Gastroesophageal sphincter (tissue), 4 donors: ENCODE measurements at regions not wholly inside any gene's neighbourhood (a gene's known extent, or its start where the extent isn't known, plus 50 kb on each side); places are given as distances from the start of the nearest gene placed in this dataset.

ENCODE experiments used
- ATAC-seq: fragments of 150-250 bp; one replicate; pipeline ENCODE4 v1.9.1; 2016; ENCODE audit warnings: mild to moderate bottlenecking, moderate library complexity
- H3K27ac ChIP-seq, 4 donors: fragments of 200-600 bp; sonication (generic) in 3 of 4; 1 replicate in 3 of 4; 2 replicates in 1 of 4; pipeline ENCODE4 v1.5.1; 2016 to 2019
- H3K27me3 ChIP-seq: fragments of 200-600 bp; sonication (generic); one replicate; pipeline ENCODE4 v1.5.1; 2019
- H3K36me3 ChIP-seq, 2 donors: fragments of 200-600 bp; sonication (generic); one replicate each; pipeline ENCODE4 v1.5.1; 2019; ENCODE audit warnings: control low read depth in 1 of 2
- H3K4me1 ChIP-seq, 3 donors: fragments of 200-600 bp; sonication (generic); 1 replicate in 2 of 3; 2 replicates in 1 of 3; pipeline ENCODE4 v1.5.1; 2016 to 2019; ENCODE audit warnings: control low read depth in 2 of 3
- H3K4me3 ChIP-seq, 2 donors: fragments of 200-600 bp; sonication (generic); one replicate each; pipeline ENCODE4 v1.5.1; 2019; ENCODE audit warnings: mild to moderate bottlenecking in 1 of 2, moderate library complexity in 1 of 2
- H3K9me3 ChIP-seq, 3 donors: fragments of 200-600 bp; sonication (generic); one replicate each; pipeline ENCODE4 v1.5.1; 2017 to 2019; ENCODE audit warnings: control low read depth in 2 of 3
- EP300 ChIP-seq: sonication (generic); formaldehyde crosslinking; IDR thresholded peaks from one replicate; pipeline ENCODE4 v1.6.1; 2017; ENCODE audit warnings: antibody characterized with exemption, mild to moderate bottlenecking
- POLR2A ChIP-seq, 2 donors: fragments of 450-650 bp; IDR thresholded peaks; one replicate each; pipeline ENCODE4 v1.6.1; 2017; ENCODE audit warnings: antibody characterized with exemption in 2 of 2, mild to moderate bottlenecking in 2 of 2, moderate library complexity in 1 of 2
- POLR2AphosphoS5 ChIP-seq: sonication (generic); formaldehyde crosslinking; IDR thresholded peaks from one replicate; pipeline ENCODE4 v1.6.1; 2017; ENCODE audit warnings: antibody characterized with exemption
- WGBS, 2 donors: methylation state at CpG; one replicate each; pipeline ENCODE4 v1.1.5; 2018; ENCODE audit warnings: low coverage in 1 of 2; 5-methylcytosine and 5-hydroxymethylcytosine counted together
- TF ChIP-seq, protein P1 (sequence below), 4 experiments: fragments of 200-600 bp in 2 of 4; fragments of 450-650 bp in 2 of 4; sonication (generic) in 1 of 4; IDR thresholded peaks; one replicate each; pipeline ENCODE4 v1.5.1; 2017 to 2019; ENCODE audit warnings: antibody characterized with exemption in 4 of 4, mild to moderate bottlenecking in 2 of 4, moderate library complexity in 2 of 4

- Histone ChIP-seq H3K4me3 (no peak overlapping the region), H3K36me3 (no peaks in the 10 kb centered on the region), H3K9me3 (peaks cover 0 to 6% (median 0%) of the 10 kb centered on the region in 3 donors), H3K27ac (no peak overlapping the region), H3K4me1 (no peaks in the 10 kb centered on the region), H3K27me3 (no peaks in the 10 kb centered on the region)
- 80 to 89% methylated on average over 2 to 4 of the region's 4 CpGs for WGBS, 2 donors
- no peak for ATAC-seq
- TF ChIP-seq EP300: no peak
- TF ChIP-seq POLR2A (IDR thresholded peaks at IDR 0.05): no peak
- TF ChIP-seq POLR2AphosphoS5: no peak
- TF ChIP-seq, protein P1, sequence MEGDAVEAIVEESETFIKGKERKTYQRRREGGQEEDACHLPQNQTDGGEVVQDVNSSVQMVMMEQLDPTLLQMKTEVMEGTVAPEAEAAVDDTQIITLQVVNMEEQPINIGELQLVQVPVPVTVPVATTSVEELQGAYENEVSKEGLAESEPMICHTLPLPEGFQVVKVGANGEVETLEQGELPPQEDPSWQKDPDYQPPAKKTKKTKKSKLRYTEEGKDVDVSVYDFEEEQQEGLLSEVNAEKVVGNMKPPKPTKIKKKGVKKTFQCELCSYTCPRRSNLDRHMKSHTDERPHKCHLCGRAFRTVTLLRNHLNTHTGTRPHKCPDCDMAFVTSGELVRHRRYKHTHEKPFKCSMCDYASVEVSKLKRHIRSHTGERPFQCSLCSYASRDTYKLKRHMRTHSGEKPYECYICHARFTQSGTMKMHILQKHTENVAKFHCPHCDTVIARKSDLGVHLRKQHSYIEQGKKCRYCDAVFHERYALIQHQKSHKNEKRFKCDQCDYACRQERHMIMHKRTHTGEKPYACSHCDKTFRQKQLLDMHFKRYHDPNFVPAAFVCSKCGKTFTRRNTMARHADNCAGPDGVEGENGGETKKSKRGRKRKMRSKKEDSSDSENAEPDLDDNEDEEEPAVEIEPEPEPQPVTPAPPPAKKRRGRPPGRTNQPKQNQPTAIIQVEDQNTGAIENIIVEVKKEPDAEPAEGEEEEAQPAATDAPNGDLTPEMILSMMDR (IDR thresholded peaks at IDR 0.05): no peak
Measured at GRCh38 chr3:73164622-73165021, 103.2 kb downstream of the EBLN2 start.

GRCh38 chr3:73175698-73176097 is 114.2 kb downstream of the EBLN2 start:
- H3K4me1 ChIP-seq: no peaks in the 10 kb centered on the region
- 100% methylated on average over 1 of the region's 1 CpG; no CpG with 5 or more reads in 1 of the 2 donors for WGBS, 2 donors
- no peaks in the 10 kb centered on the region for H3K27me3 ChIP-seq
- H3K36me3 ChIP-seq: no peaks in the 10 kb centered on the region
- no peaks in the 10 kb centered on the region for H3K9me3 ChIP-seq
- H3K4me3 ChIP-seq: no peak overlapping the region
- no peak for ATAC-seq
- TF ChIP-seq, protein P1 (IDR thresholded peaks at IDR 0.05): no peak
- no peak for TF ChIP-seq EP300
- no peak for TF ChIP-seq POLR2A (IDR thresholded peaks at IDR 0.05)
- TF ChIP-seq POLR2AphosphoS5: no peak
- H3K27ac ChIP-seq: no peak overlapping the region

GRCh38 chr3:73176941-73177340 is 115.5 kb downstream of the EBLN2 start:
- TF ChIP-seq, protein P1 (IDR thresholded peaks at IDR 0.05): no peak
- no peak for TF ChIP-seq EP300
- no peak for TF ChIP-seq POLR2AphosphoS5
- TF ChIP-seq POLR2A (IDR thresholded peaks at IDR 0.05): no peak
- no peak for ATAC-seq
- no peaks in the 10 kb centered on the region for H3K36me3 ChIP-seq
- 87% methylated on average over 2 of the region's 2 CpGs; no CpG with 5 or more reads in 1 of the 2 donors for WGBS, 2 donors
- no peaks in the 10 kb centered on the region for H3K27me3 ChIP-seq
- no peaks in the 10 kb centered on the region for H3K9me3 ChIP-seq
- no peak overlapping the region for H3K4me3 ChIP-seq
- no peak overlapping the region for H3K27ac ChIP-seq
- H3K4me1 ChIP-seq: no peaks in the 10 kb centered on the region

DNA sequence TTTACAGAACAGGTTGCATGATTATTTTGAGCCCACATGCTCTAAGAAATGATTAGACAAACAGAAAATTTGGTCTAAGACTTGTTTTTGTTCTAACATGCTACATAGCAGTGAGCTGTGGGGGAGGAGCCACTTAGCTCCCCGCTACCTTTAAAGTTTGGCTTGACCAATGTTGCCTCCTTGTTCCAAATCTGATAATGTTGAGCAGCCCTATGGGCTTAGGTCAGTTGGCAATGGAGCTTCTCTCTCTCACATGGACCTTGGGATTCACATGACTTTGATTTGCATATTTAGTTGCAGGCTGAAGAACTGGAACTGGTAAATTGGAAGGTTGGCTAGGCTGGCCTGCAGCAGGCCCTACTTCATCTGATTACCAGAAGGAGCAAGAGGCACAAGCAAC is 116.4 kb downstream of the EBLN2 start:
- no peaks in the 10 kb centered on the region for H3K36me3 ChIP-seq
- no peaks in the 10 kb centered on the region for H3K9me3 ChIP-seq
- H3K27me3 ChIP-seq: no peaks in the 10 kb centered on the region
- H3K4me3 ChIP-seq: no peak overlapping the region
- TF ChIP-seq, protein P1 (IDR thresholded peaks at IDR 0.05): no peak
- TF ChIP-seq EP300 (no peak), POLR2AphosphoS5 (no peak), POLR2A (IDR thresholded peaks at IDR 0.05) (no peak)
- WGBS, 2 donors: 89% methylated on average over 1 of the region's 1 CpG; no CpG with 5 or more reads in 1 of the 2 donors
- H3K4me1 ChIP-seq: no peaks in the 10 kb centered on the region
- no peak for ATAC-seq
- H3K27ac ChIP-seq: no peak overlapping the region

GRCh38 chr3:73179601-73180000 is 118.1 kb downstream of the EBLN2 start:
- Histone ChIP-seq H3K4me3 (no peak overlapping the region), H3K27me3 (no peaks in the 10 kb centered on the region), H3K4me1 (no peaks in the 10 kb centered on the region), H3K36me3 (no peaks in the 10 kb centered on the region), H3K9me3 (no peaks in the 10 kb centered on the region), H3K27ac (no peak overlapping the region)
- TF ChIP-seq, protein P1 (IDR thresholded peaks at IDR 0.05): no peak
- TF ChIP-seq POLR2AphosphoS5: no peak
- TF ChIP-seq POLR2A (IDR thresholded peaks at IDR 0.05): no peak
- no peak for TF ChIP-seq EP300
- ATAC-seq: no peak
- WGBS, 2 donors: 91 to 100% methylated on average over 1 to 4 of the region's 4 CpGs
